Fibroblast of mammary gland (primary cell): ENCODE measurements at regions not wholly inside any gene's neighbourhood (a gene's known extent, or its start where the extent isn't known, plus 50 kb on each side); places are given as distances from the start of the nearest gene placed in this dataset.

Experiments used
- DNase-seq: peaks from one replicate; pipeline ENCODE4 v3.0.0-alpha.2; 2010; ENCODE audit warnings: low read depth
- H3K4me3 ChIP-seq: 2 replicates; pipeline ENCODE4 v1.5.1; 2011; ENCODE audit warnings: low read depth, mild to moderate bottlenecking, low read length, moderate library complexity; ENCODE audit not compliant: control insufficient read depth
- TF ChIP-seq, protein P1 (sequence below): conservative IDR thresholded peaks from 2 replicates; pipeline ENCODE4 v1.5.1; 2011; ENCODE audit warnings: low read depth, low read length, inconsistent platforms; ENCODE audit not compliant: control insufficient read depth, insufficient read depth

DNA sequence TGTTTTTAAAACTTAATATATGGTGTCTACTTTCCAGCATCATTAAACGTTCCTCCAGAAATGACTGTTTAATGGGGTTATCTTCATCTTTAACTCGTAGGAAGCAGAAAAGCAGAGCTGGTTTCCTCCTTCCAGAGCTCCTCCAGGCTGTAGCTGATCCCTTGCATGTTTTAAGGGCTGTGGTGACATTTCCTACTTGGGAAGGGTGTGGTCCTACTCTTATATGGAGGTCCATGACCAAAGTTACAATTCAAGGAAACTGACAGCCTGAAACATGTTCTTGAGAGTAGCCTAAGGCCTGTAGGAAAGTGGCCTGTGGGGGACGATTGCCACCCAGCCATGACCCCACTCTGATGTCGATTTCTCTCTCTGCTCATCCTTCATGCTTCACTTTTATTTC is 297.1 kb downstream of the GADD45G start:
- no peak for DNase-seq
- TF ChIP-seq, protein P1, sequence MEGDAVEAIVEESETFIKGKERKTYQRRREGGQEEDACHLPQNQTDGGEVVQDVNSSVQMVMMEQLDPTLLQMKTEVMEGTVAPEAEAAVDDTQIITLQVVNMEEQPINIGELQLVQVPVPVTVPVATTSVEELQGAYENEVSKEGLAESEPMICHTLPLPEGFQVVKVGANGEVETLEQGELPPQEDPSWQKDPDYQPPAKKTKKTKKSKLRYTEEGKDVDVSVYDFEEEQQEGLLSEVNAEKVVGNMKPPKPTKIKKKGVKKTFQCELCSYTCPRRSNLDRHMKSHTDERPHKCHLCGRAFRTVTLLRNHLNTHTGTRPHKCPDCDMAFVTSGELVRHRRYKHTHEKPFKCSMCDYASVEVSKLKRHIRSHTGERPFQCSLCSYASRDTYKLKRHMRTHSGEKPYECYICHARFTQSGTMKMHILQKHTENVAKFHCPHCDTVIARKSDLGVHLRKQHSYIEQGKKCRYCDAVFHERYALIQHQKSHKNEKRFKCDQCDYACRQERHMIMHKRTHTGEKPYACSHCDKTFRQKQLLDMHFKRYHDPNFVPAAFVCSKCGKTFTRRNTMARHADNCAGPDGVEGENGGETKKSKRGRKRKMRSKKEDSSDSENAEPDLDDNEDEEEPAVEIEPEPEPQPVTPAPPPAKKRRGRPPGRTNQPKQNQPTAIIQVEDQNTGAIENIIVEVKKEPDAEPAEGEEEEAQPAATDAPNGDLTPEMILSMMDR = no peak
- no peak overlapping the region for H3K4me3 ChIP-seq

DNA sequence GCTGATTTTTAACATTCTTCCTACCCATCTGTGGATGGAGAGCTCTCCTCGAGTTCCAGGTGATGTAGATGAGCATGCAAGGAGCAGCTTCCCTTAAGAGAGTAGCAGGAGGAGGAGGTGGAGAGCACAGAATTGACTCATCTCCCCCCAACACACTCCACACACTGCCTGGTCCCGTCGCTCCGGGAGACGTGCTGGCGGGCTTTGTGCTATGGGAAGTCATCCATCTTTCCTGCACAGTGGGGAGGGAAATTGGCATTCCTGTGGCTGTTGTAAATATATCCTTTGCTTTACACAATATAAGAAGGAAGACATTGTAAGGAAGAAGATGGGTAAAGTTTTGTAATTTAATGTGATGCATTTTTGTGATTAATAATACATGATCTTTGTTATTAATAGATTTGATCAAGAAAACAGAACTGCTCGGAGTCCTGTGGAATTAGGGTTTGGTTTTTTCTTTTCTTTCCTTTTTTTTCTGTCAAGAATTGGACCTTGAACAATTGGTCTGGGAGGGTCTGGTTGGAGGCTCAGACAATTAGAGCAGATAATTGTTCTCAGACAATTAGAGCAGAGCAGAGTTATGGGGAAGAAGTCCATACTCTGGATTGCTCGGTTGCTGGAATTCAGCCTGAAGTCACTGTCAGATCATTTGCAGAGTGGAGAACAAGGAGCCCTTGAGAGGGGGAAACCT is 297.8 kb downstream of the GADD45G start:
- TF ChIP-seq, protein P1 = no peak
- peak; percentile 81 for DNase-seq
- H3K4me3 ChIP-seq = no peak overlapping the region

DNA sequence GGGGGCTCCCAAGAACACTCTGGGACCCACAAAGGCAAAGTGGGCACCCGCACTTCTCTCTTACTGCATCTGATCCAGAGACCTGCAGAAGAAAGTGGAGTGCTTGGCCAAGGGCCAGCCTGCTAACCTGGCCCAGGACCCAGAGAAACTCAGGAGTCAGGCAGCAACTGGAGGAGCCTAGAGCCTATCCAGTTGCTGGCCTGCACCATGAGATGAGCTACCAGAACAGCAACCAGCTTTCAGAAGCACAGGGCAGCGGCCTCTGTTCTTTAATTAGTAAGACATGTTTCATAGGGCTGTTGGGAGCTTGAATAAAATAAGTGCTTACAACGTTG is 298.3 kb downstream of the GADD45G start:
- no peak overlapping the region for H3K4me3 ChIP-seq
- TF ChIP-seq, protein P1 = no peak

DNA sequence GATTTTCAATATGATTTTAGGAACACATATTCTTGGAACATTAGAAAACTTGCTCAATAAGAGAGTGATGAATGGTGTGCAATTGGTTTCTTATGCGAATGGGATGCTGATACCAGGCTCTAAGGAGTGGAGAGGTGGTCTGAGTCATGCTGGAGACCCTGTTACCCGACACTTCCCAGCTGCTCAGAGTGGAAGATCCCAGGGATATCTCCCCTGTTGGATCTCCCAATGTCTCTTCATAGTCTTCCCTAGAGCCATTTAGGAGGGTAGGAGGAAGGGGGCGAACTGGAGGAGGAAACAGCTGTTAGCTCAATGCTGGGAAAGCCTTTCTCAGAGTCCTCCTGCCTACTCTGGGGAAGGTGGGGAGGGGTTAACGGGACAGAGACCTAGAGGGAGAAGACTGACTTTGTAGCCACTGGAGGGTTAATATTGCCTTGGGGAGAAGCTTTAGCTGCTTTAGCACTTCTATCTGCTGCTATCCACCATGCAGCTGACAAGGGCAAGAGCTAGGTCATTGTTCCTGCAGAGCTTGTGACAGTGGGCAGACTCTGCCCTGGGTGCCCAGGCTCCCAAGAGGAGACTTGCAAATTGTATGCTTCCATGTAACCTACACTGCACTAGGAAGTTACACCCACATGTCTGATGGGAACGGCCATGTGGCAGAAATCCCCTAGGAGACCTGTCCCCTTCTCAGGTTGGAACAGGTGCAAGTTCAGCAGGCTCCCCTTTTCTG is 301.0 kb downstream of the GADD45G start:
- TF ChIP-seq, protein P1 = no peak
- peak; percentile 15 for DNase-seq

More for the DNA sequence above, 298.3 kb downstream of the GADD45G start:
- DNase-seq = no peak

DNA sequence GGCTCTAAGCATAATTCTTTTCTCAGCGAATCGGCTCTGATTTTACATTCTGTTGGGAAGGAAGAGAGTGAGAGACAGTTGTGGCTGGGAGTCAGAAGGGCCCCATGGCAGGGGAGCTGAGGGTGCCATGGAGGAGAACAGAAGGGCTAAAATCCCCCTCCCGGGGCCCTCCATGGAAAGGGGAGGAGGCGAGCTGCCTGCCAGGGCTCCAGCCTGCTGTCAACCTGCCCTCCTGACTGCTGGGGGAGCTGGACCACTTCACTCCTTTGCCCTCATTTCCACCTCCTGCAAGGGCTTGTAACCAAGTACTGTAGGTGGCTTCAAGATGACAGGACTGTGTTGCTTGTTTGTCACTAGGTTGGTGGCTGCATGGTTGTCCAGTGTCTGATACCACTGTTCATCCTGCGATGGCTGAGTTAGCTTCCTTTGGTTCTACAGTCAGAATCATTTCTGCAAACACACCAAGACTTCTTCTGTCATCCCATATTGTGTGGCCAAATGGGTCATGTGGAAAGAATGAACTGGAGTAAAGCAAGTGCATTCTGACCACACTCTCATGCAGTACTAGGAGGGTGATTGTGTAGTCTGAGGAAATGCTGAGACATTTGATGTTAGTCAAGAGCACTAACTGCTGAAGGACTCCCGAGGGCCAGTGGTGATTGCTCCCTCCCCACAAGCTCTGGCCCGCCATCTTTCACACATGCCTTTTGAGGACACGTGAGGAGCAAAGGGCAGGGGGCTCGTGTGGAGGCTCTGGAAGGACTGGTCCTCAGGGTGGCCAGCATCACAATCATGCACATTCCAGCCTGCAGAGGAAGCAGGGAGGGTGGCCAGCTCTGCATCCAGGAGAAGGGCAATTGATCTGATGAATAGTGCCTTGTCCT is 307.2 kb downstream of the GADD45G start:
- TF ChIP-seq, protein P1 = no peak
- H3K4me3 ChIP-seq = no peak overlapping the region
- DNase-seq = peak; percentile 17

More for the DNA sequence above, 301.0 kb downstream of the GADD45G start:
- no peak overlapping the region for H3K4me3 ChIP-seq

DNA sequence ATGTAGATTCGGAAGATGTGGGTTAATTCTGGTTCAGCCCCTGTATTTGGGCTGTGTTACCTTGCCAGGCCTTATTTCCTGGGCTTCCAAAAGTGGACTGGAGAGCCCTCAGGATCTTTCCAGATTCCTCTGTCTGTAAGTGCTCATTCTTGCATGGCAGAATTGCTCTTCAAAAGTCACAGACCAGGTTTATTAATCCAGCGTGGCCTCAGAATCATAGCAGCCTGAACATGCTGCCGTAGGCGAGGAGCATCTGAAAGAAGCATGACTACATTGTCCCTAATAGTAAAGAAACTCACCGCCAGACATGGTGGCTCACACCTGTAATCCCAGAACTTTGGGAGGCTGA is 307.8 kb downstream of the GADD45G start:
- TF ChIP-seq, protein P1 = no peak
- H3K4me3 ChIP-seq = no peak overlapping the region
- no peak for DNase-seq
